22Rv1 (cell line): ENCODE measurements at regions not wholly inside any gene's neighbourhood (a gene's known extent, or its start where the extent isn't known, plus 50 kb on each side); places are given as distances from the start of the nearest gene placed in this dataset.

Source experiments
- CTCF ChIP-seq: fragments of 450-650 bp; IDR thresholded peaks from 2 replicates; pipeline ENCODE4 v1.5.1; 2017; ENCODE audit warnings: mild to moderate bottlenecking
- ZFX ChIP-seq: fragments of 450-650 bp; IDR thresholded peaks from 2 replicates; pipeline ENCODE4 v1.6.1; 2017; ENCODE audit warnings: antibody characterized with exemption, borderline replicate concordance

- TF ChIP-seq CTCF (no peak), ZFX (no peak)
Measured at GRCh38 chr18:38957736-38958135, 1392.1 kb upstream of the CELF4 start.
